Right lobe of liver (tissue), 4 donors: ENCODE measurements at regions not wholly inside any gene's neighbourhood (a gene's known extent, or its start where the extent isn't known, plus 50 kb on each side); places are given as distances from the start of the nearest gene placed in this dataset.

ENCODE experiments used
- POLR2A ChIP-seq: fragments of 450-650 bp; IDR thresholded peaks from one replicate; pipeline ENCODE4 v1.6.1; 2017; ENCODE audit warnings: antibody characterized with exemption, mild to moderate bottlenecking
- TF ChIP-seq, protein P1 (sequence below), 4 donors: fragments of 200-600 bp in 3 of 4; fragments of 450-650 bp in 1 of 4; IDR thresholded peaks; one replicate each; pipeline versions ENCODE4 v1.5.1 to v1.8.0; 2016 to 2022; ENCODE audit warnings: antibody characterized with exemption in 4 of 4, mild to moderate bottlenecking in 2 of 4
- donor health status: DM: no; HTN: no; CAD: no.
- donor health status: DM: no; HTN: no; CAD: no.
- donor health status: DM: no; HTN: yes; CAD: no.

DNA sequence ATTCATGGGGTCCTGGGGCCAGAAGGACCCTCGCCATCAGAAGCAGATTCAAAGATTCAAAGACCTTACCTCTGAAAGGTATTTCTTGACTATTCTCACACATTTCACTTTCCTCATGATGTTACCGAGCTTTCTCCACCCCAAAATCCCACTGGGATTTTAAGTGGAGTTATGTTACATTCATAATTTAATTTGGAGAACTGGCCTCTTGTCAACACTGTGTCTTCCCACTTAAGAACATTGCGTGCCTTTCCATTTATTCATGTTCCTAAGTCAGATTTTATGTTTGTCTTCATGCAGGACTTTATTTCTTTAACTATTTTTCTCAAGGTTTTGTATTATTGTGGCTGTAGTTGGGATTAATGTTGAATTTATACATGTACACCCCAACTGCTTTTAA lies 123.5 kb upstream of the BMPER start:
- TF ChIP-seq, protein P1, sequence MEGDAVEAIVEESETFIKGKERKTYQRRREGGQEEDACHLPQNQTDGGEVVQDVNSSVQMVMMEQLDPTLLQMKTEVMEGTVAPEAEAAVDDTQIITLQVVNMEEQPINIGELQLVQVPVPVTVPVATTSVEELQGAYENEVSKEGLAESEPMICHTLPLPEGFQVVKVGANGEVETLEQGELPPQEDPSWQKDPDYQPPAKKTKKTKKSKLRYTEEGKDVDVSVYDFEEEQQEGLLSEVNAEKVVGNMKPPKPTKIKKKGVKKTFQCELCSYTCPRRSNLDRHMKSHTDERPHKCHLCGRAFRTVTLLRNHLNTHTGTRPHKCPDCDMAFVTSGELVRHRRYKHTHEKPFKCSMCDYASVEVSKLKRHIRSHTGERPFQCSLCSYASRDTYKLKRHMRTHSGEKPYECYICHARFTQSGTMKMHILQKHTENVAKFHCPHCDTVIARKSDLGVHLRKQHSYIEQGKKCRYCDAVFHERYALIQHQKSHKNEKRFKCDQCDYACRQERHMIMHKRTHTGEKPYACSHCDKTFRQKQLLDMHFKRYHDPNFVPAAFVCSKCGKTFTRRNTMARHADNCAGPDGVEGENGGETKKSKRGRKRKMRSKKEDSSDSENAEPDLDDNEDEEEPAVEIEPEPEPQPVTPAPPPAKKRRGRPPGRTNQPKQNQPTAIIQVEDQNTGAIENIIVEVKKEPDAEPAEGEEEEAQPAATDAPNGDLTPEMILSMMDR (IDR thresholded peaks at IDR 0.05): no peak
- TF ChIP-seq POLR2A: no peak
